H1 (cell line): ENCODE measurements at regions not wholly inside any gene's neighbourhood (a gene's known extent, or its start where the extent isn't known, plus 50 kb on each side); places are given as distances from the start of the nearest gene placed in this dataset.

Experiments
- GTF2F1 ChIP-seq: IDR thresholded peaks from 2 replicates; pipeline ENCODE4 v1.6.1; 2012; ENCODE audit warnings: low read depth, low read length, improper control_type of control experiment, borderline replicate concordance
- KDM1A ChIP-seq: fragments of 200-600, 300-600 bp; sonication (generic); IDR thresholded peaks from 2 replicates; pipeline ENCODE4 v1.7.1; 2016; ENCODE audit warnings: mild to moderate bottlenecking, low read length, borderline replicate concordance
- RBBP5 ChIP-seq: IDR thresholded peaks from 2 replicates; pipeline ENCODE4 v1.7.1; 2012; ENCODE audit warnings: low read depth, mild to moderate bottlenecking, inconsistent platforms, low read length, moderate library complexity, borderline replicate concordance
- SIN3A ChIP-seq, 2 experiments: IDR thresholded peaks in 1 of 2; conservative IDR thresholded peaks in 1 of 2; 2 replicates each; pipeline ENCODE4 v1.6.1; 2011 to 2012; ENCODE audit warnings: low read length in 2 of 2, improper control_type of control experiment in 1 of 2, low read depth in 1 of 2, mild to moderate bottlenecking in 1 of 2

DNA sequence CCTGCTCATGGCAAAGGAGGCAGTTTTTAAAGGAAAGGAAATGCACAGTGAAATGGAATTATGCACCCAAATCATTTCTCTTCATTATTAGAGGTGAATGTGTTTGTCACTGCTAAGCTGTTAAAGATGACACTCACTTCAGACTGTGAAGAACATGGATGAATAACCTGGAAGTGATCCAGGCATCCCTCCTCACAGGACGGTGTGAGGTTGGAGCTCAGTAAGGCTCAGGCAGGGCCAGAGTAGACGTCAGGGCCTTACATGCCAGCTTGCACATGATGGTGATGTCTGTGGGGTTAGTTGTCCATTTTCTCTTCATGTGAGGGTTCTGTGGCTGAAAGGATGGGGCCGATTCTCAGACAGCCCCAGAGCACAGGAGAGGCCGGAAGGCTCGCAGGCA lies 273.1 kb downstream of the PCNX1 start (continued):
- TF ChIP-seq RBBP5 (no peak), SIN3A (conservative IDR thresholded peaks at IDR 0.05 in 1 of 2, IDR thresholded peaks at IDR 0.05 in 1 of 2; ENCODE audit: low read depth in 1 of 2, low read length in 2 of 2) (no peak), KDM1A (no peak), GTF2F1 (no peak)
